PFSK-1 (cell line): ENCODE measurements at regions not wholly inside any gene's neighbourhood (a gene's known extent, or its start where the extent isn't known, plus 50 kb on each side); places are given as distances from the start of the nearest gene placed in this dataset.

Experiments
- POLR2AphosphoS5 ChIP-seq: IDR thresholded peaks from 2 replicates; pipeline ENCODE4 v1.6.1; 2012; ENCODE audit warnings: low read depth, mild to moderate bottlenecking, control low read depth, low read length, moderate library complexity
- TAF1 ChIP-seq: IDR thresholded peaks from 2 replicates; pipeline ENCODE4 v1.6.1; 2012; ENCODE audit warnings: low read length, control low read depth, borderline replicate concordance; ENCODE audit not compliant: insufficient read depth
- TF ChIP-seq, protein P1 (sequence below), 2 experiments: IDR thresholded peaks; 2 replicates each; pipeline versions ENCODE4 v1.6.1 to v1.8.0; 2011 to 2012; ENCODE audit warnings: low read depth in 2 of 2, low read length in 2 of 2, control low read depth in 1 of 2, inconsistent platforms in 1 of 2, mild to moderate bottlenecking in 1 of 2, moderate library complexity in 1 of 2; ENCODE audit not compliant: insufficient read depth in 1 of 2

DNA sequence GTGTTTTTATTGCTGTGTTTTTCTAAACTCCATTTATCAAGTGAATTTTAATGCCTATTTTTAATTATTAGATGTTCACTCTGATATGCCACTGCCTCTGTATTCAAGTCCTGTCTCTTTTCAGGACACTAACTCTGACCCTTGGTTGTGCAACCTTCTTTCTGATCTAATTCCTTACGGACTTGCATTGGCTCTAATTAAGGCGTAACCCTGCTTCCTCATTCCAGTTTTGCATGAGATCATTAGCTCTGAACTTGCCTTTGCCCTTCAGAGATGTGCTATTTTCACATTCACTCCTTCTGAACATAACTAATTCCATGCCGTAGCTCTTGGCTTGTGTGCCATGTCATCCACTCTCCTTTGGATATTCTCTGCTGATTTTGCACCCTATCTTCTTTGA is 162.5 kb upstream of the TMEFF2 start:
- TF ChIP-seq POLR2AphosphoS5 (no peak), TAF1 (no peak)
- TF ChIP-seq, protein P1, sequence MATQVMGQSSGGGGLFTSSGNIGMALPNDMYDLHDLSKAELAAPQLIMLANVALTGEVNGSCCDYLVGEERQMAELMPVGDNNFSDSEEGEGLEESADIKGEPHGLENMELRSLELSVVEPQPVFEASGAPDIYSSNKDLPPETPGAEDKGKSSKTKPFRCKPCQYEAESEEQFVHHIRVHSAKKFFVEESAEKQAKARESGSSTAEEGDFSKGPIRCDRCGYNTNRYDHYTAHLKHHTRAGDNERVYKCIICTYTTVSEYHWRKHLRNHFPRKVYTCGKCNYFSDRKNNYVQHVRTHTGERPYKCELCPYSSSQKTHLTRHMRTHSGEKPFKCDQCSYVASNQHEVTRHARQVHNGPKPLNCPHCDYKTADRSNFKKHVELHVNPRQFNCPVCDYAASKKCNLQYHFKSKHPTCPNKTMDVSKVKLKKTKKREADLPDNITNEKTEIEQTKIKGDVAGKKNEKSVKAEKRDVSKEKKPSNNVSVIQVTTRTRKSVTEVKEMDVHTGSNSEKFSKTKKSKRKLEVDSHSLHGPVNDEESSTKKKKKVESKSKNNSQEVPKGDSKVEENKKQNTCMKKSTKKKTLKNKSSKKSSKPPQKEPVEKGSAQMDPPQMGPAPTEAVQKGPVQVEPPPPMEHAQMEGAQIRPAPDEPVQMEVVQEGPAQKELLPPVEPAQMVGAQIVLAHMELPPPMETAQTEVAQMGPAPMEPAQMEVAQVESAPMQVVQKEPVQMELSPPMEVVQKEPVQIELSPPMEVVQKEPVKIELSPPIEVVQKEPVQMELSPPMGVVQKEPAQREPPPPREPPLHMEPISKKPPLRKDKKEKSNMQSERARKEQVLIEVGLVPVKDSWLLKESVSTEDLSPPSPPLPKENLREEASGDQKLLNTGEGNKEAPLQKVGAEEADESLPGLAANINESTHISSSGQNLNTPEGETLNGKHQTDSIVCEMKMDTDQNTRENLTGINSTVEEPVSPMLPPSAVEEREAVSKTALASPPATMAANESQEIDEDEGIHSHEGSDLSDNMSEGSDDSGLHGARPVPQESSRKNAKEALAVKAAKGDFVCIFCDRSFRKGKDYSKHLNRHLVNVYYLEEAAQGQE (IDR thresholded peaks at IDR 0.05; ENCODE audit: insufficient read depth in 1 of 2, low read depth in 2 of 2, low read length in 2 of 2), result no peak
